ENCODE measurements at regions not wholly inside any gene's neighbourhood (a gene's known extent, or its start where the extent isn't known, plus 50 kb on each side); places are given as distances from the start of the nearest gene placed in this dataset.
A peak's percentile ranks its signal among the peaks of the same experiment; 100 is the strongest.
"Not testable (repeated sequence)": the region's sequence is repeated elsewhere in the genome, so short reads cannot be mapped to it uniquely, and the experiment has no call there.

GRCh38 chr5:92937396-92937795 lies 643.6 kb downstream of the NR2F1-AS1 start:
- DNase-seq, result not testable (repeated sequence)

GRCh38 chr5:92930057-92930456 lies 651.0 kb downstream of the NR2F1-AS1 start:
- DNase-seq, result no peak

- no peak for DNase-seq
Observed at GRCh38 chr5:92927291-92927778, 653.7 kb downstream of the NR2F1-AS1 start.

- DNase-seq, result no peak
Observed at GRCh38 chr5:92923885-92924284, 657.1 kb downstream of the NR2F1-AS1 start.

- DNase-seq, result no peak
Observed at GRCh38 chr5:92922231-92922967, 658.6 kb downstream of the NR2F1-AS1 start.

DNA sequence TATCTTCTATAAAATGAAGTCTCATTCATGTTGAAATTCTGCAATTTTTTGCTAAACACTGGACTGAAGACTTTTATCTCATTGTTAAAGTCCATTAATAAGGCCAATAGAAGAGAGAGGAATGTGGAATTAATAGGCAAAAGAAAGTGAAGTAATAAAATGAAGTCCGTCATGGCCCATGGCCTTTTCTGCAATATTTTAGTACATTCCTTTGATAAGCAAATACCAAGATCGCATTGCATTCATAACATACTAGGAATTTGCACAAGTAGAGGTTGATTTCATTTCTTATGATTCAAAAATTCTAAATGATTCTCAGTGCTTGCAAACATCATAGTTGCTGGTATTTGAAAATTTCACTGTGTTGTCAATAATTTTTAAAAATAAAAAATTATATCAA lies 664.0 kb downstream of the NR2F1-AS1 start:
- no peak for DNase-seq

- DNase-seq, result no peak
Observed at GRCh38 chr5:92916036-92916435, 665.0 kb downstream of the NR2F1-AS1 start.

DNA sequence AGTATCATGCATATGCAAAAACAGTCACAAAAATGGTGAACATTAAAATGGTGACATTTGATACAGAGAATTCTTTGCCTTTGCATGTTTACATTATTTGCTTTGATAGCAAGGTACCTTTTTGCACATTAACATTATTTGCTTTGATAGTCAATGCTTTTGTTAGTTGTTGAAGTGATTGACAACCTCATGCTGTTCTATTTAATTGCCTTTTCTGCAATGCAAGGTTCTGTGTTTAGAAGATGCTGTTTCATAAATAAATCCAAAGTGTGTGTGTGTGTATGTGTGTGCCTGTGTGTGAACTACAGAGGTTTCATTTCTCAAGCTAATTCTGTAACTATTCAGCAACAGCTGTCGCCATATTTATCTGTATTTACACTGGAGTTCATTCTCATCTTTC lies 668.7 kb downstream of the NR2F1-AS1 start:
- DNase-seq, result no peak

DNA sequence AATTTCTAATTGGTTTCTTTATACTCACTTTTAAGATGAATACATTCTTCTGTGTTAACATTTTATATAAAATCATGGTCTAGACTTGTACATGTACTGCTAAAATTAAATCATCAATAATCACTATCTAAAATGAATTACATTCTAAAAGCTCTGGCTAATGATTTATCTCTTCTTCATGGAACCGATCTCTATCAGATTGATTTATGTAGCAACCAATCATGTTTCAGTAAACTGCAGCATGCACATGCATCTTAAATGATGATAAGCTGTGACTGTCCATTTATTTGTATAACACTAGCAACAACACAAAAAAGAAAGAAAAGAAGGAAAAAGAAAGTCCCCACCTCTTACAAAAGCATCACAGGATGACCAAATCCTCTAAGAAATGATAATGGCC lies 669.2 kb downstream of the NR2F1-AS1 start:
- DNase-seq, result no peak

DNA sequence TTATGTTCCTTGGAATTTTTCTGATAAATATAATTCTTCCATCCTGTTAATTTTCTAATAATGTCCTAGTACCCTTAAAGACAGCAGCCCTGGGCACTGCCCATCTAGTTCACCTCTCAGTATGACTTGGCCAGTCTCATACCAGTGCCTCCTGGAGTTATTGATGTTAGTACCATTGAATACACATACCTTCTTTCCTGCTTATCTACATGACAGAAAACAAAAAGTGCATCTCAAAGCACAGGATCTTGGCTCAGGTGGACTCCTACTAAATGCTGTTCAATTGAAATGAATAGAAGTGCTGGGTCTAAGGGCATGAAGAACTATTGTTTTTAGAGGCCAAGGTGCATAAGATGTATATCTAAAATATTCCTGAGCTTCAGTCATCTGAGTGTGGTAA lies 669.7 kb downstream of the NR2F1-AS1 start:
- DNase-seq, result no peak

- peak; percentile 21 for DNase-seq
Observed at GRCh38 chr5:92909602-92909962, 671.4 kb downstream of the NR2F1-AS1 start.

GRCh38 chr5:92908952-92909601 lies 671.9 kb downstream of the NR2F1-AS1 start:
- no peak for DNase-seq

- DNase-seq, result peak; percentile 16
Observed at GRCh38 chr5:92907938-92908606, 672.9 kb downstream of the NR2F1-AS1 start.

GRCh38 chr5:92906798-92907376 lies 674.1 kb downstream of the NR2F1-AS1 start:
- DNase-seq, result no peak

GRCh38 chr5:92904021-92904420 lies 677.0 kb downstream of the NR2F1-AS1 start:
- DNase-seq, result no peak

DNA sequence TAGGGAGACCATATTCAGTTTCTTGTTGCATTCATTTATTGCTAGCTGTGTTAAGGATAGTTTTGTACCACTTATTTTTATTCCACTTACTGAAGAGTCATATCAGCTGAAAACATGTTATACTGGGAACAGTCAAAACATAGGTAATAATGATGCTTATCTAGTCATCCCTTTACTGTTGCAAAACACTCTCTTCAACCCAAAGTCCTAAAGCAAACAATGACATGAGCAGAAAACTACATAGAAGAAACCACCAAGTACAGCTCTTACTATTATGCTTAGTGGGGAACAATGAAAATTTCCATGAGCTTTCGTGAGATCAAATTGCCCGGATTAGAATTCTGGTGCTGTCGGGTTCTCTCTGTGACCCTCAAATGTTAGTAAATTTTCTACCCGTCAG lies 681.4 kb downstream of the NR2F1-AS1 start:
- DNase-seq, result no peak

GRCh38 chr5:92896722-92897121 lies 684.3 kb downstream of the NR2F1-AS1 start:
- DNase-seq, result no peak

GRCh38 chr5:92890841-92891244 lies 690.2 kb downstream of the NR2F1-AS1 start:
- DNase-seq, result no peak

GRCh38 chr5:92889140-92889539 lies 691.9 kb downstream of the NR2F1-AS1 start:
- DNase-seq, result no peak

DNA sequence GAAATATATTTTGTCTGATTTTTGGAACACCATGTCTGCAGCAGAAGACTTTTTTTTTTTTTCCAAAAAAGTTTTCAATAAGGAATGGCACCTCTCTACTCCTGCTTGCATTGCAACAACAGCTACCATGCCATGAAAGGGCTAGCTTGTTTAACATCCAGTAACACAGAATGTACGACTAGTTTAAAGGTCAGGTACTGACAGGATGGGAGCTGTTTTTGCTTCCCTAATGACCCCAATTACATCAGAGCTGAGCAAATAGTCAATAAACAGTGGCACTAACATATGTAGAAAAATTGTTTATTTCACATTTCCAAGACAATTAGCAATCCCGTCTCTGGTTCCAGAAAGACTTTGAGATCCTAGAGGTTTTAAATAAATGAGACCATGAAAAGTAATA lies 693.8 kb downstream of the NR2F1-AS1 start:
- DNase-seq, result no peak

DNA sequence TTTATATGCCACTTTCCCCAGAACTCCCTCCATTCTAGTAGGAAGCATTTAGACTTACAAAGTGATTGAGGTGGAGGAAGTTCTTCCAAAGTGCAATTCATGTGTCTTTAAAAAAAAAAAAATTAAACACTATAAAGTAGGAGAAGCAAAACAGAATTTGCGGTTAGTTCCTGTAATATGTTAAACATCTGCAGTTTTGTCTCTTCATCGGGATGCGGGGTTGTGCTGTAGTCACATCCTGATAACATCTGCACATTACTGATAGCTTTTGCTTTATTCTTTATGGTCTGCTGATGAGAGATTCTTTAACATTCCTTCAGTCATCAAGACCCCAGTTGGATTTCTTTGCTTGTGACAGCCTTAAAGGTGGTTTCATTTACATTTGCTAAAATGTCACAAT lies 694.3 kb downstream of the NR2F1-AS1 start:
- DNase-seq, result no peak

DNA sequence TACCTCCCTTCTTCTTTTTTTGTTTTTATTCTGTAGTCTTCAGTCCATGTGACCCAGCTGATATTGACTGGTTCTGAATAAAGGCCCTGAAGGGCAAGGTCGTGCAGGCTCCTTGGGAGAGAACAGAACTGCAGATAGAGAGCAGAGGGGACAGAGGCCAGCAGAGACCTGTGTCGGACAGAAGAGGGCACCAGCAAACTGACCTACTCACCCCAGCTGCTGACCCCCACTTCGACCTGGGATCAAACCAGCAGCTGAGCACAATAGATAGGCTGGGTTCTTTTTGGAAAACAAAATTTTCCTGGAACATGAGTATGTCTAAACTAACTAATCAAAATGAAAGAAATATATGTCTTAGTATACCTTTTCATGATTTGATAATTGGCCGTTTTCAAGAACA lies 695.1 kb downstream of the NR2F1-AS1 start:
- no peak for DNase-seq

GRCh38 chr5:92884469-92884868 lies 696.5 kb downstream of the NR2F1-AS1 start:
- no peak for DNase-seq
